Uterus (tissue), 2 donors: ENCODE measurements at regions not wholly inside any gene's neighbourhood (a gene's known extent, or its start where the extent isn't known, plus 50 kb on each side); places are given as distances from the start of the nearest gene placed in this dataset.
"Not testable (repeated sequence)": the region's sequence is repeated elsewhere in the genome, so short reads cannot be mapped to it uniquely, and the experiment has no call there.

ENCODE experiments used
- POLR2A ChIP-seq, 2 donors: fragments of 450-650 bp; IDR thresholded peaks; one replicate each; pipeline ENCODE4 v1.6.1; 2016; ENCODE audit warnings: antibody characterized with exemption in 2 of 2, mild to moderate bottlenecking in 1 of 2, moderate library complexity in 1 of 2
- TF ChIP-seq, protein P1 (sequence below), 4 experiments: fragments of 200-600 bp in 2 of 4; fragments of 450-650 bp in 2 of 4; sonication (generic) in 2 of 4; IDR thresholded peaks; one replicate each; pipeline ENCODE4 v1.5.1; 2016 to 2019; ENCODE audit warnings: antibody characterized with exemption in 4 of 4, mild to moderate bottlenecking in 2 of 4, moderate library complexity in 1 of 4

GRCh38 chrX:25522443-25523010 is 506.8 kb upstream of the ARX start:
- not testable (repeated sequence) for TF ChIP-seq POLR2A (IDR thresholded peaks at IDR 0.05)
- TF ChIP-seq, protein P1, sequence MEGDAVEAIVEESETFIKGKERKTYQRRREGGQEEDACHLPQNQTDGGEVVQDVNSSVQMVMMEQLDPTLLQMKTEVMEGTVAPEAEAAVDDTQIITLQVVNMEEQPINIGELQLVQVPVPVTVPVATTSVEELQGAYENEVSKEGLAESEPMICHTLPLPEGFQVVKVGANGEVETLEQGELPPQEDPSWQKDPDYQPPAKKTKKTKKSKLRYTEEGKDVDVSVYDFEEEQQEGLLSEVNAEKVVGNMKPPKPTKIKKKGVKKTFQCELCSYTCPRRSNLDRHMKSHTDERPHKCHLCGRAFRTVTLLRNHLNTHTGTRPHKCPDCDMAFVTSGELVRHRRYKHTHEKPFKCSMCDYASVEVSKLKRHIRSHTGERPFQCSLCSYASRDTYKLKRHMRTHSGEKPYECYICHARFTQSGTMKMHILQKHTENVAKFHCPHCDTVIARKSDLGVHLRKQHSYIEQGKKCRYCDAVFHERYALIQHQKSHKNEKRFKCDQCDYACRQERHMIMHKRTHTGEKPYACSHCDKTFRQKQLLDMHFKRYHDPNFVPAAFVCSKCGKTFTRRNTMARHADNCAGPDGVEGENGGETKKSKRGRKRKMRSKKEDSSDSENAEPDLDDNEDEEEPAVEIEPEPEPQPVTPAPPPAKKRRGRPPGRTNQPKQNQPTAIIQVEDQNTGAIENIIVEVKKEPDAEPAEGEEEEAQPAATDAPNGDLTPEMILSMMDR (IDR thresholded peaks at IDR 0.05), result not testable (repeated sequence)
